ENCODE measurements at regions not wholly inside any gene's neighbourhood (a gene's known extent, or its start where the extent isn't known, plus 50 kb on each side); places are given as distances from the start of the nearest gene placed in this dataset.

GRCh38 chr6:167653561-167653960, 173.2 kb upstream of the AFDN start:
- 93 to 97% (median 93%) methylated on average over 23 of the region's 23 CpGs for WGBS, 5 donors
- Histone ChIP-seq H3K4me1 (peaks cover 0 to 7% (median 0%) of the 10 kb centered on the region in 6 donors), H3K27me3 (replicated peaks in 1 of 7) (no peaks in the 10 kb centered on the region), H3K36me3 (no peaks in the 10 kb centered on the region), H3K27ac (no peak overlapping the region), H3K4me3 (no peak overlapping the region), H3K9me3 (peaks cover 0 to 3% (median 0%) of the 10 kb centered on the region in 8 donors)
- TF ChIP-seq POLR2A (IDR thresholded peaks at IDR 0.05) (no peak), POLR2AphosphoS5 (IDR thresholded peaks at IDR 0.05) (no peak), CTCF (IDR thresholded peaks at IDR 0.05 in 8 of 11, conservative IDR thresholded peaks at IDR 0.05 in 3 of 11) (no peak)
- intact Hi-C loops (cut with DNase I; ENCODE audit: low total_unique reads): no loop called here
- peak; percentile 54 for DNase-seq

GRCh38 chr6:167654389-167654788, 172.3 kb upstream of the AFDN start:
- 88 to 96% (median 95%) methylated on average over 4 of the region's 4 CpGs for WGBS, 5 donors
- DNase-seq: peak; percentile 12
- TF ChIP-seq POLR2A (IDR thresholded peaks at IDR 0.05) (no peak), CTCF (IDR thresholded peaks at IDR 0.05 in 8 of 11, conservative IDR thresholded peaks at IDR 0.05 in 3 of 11) (no peak), POLR2AphosphoS5 (IDR thresholded peaks at IDR 0.05) (no peak)
- Histone ChIP-seq H3K27me3 (replicated peaks in 1 of 7) (no peaks in the 10 kb centered on the region), H3K36me3 (no peaks in the 10 kb centered on the region), H3K4me1 (peaks cover 0 to 3% (median 0%) of the 10 kb centered on the region in 6 donors), H3K27ac (no peak overlapping the region), H3K4me3 (no peak overlapping the region), H3K9me3 (peaks cover 0 to 3% (median 0%) of the 10 kb centered on the region in 8 donors)
- intact Hi-C loops (cut with DNase I; ENCODE audit: low total_unique reads): no loop called here

- intact Hi-C loops (cut with DNase I; ENCODE audit: low total_unique reads): no loop called here
- peaks cover 0 to 3% (median 0%) of the 10 kb centered on the region in 8 donors for H3K9me3 ChIP-seq
- H3K27ac ChIP-seq: no peak overlapping the region
- H3K4me1 ChIP-seq: peaks cover 0 to 3% (median 0%) of the 10 kb centered on the region in 6 donors
- H3K4me3 ChIP-seq: no peak overlapping the region
- 69 to 92% (median 83%) methylated on average over 4 of the region's 4 CpGs for WGBS, 5 donors
- H3K36me3 ChIP-seq: no peaks in the 10 kb centered on the region
- TF ChIP-seq POLR2A (IDR thresholded peaks at IDR 0.05): no peak
- no peak for TF ChIP-seq CTCF (IDR thresholded peaks at IDR 0.05 in 8 of 11, conservative IDR thresholded peaks at IDR 0.05 in 3 of 11)
- no peak for TF ChIP-seq POLR2AphosphoS5 (IDR thresholded peaks at IDR 0.05)
- DNase-seq: no peak
- H3K27me3 ChIP-seq (replicated peaks in 1 of 7): no peaks in the 10 kb centered on the region
These were observed 171.4 kb upstream of the AFDN start for GRCh38 chr6:167655174-167655821.

- Histone ChIP-seq H3K27ac (no peak overlapping the region), H3K27me3 (replicated peaks in 1 of 7) (no peaks in the 10 kb centered on the region), H3K4me3 (no peak overlapping the region), H3K9me3 (peaks cover 0 to 3% (median 0%) of the 10 kb centered on the region in 8 donors), H3K36me3 (no peaks in the 10 kb centered on the region), H3K4me1 (no peaks in the 10 kb centered on the region)
- intact Hi-C loops (cut with DNase I; ENCODE audit: low total_unique reads): no loop called here
- no peak for TF ChIP-seq POLR2A (IDR thresholded peaks at IDR 0.05)
- TF ChIP-seq POLR2AphosphoS5 (IDR thresholded peaks at IDR 0.05): no peak
- DNase-seq: peak; percentile 35
- 92 to 98% (median 94%) methylated on average over 5 of the region's 5 CpGs for WGBS, 5 donors
These were observed 168.6 kb upstream of the AFDN start for GRCh38 chr6:167658106-167658505.
